Ascending aorta (tissue), 2 donors: ENCODE measurements at regions not wholly inside any gene's neighbourhood (a gene's known extent, or its start where the extent isn't known, plus 50 kb on each side); places are given as distances from the start of the nearest gene placed in this dataset.
"Not testable (repeated sequence)": the region's sequence is repeated elsewhere in the genome, so short reads cannot be mapped to it uniquely, and the experiment has no call there.

Source experiments
- DNase-seq, 2 donors: peaks; one replicate each; pipeline ENCODE4 v3.0.0-alpha.2; 2019; ENCODE audit warnings: low spot score in 2 of 2
- H3K27ac ChIP-seq, 2 donors: fragments of 200-600 bp; sonication (generic); one replicate each; pipeline ENCODE4 v1.5.1; 2016 to 2017; ENCODE audit warnings: mild to moderate bottlenecking in 1 of 2
- H3K27me3 ChIP-seq: fragments of 200-600 bp; sonication (generic); one replicate; pipeline ENCODE4 v1.5.1; 2017
- H3K36me3 ChIP-seq, 2 donors: fragments of 200-600 bp; sonication (generic); one replicate each; pipeline ENCODE4 v1.5.1; 2016
- H3K4me1 ChIP-seq, 2 donors: fragments of 200-600 bp; sonication (generic); one replicate each; pipeline ENCODE4 v1.5.1; 2016 to 2017; ENCODE audit warnings: mild to moderate bottlenecking in 1 of 2
- H3K4me3 ChIP-seq, 2 donors: fragments of 200-600 bp; sonication (generic); one replicate each; pipeline ENCODE4 v1.5.1; 2016 to 2017; ENCODE audit warnings: mild to moderate bottlenecking in 1 of 2
- H3K9me3 ChIP-seq, 2 donors: fragments of 200-600 bp; sonication (generic); one replicate each; pipeline ENCODE4 v1.5.1; 2016
- intact Hi-C: fragments of 100-400 bp; cut with DNase I; formaldehyde crosslinking; loops from one replicate; pipeline ENCODE4 v1.15.1; 2023
- TF ChIP-seq, protein P1 (sequence below), 3 experiments: fragments of 200-600 bp in 2 of 3; fragments of 450-650 bp in 1 of 3; sonication (generic) in 2 of 3; IDR thresholded peaks; one replicate each; pipeline ENCODE4 v1.5.1; 2016 to 2019; ENCODE audit warnings: antibody characterized with exemption in 3 of 3, mild to moderate bottlenecking in 1 of 3, moderate library complexity in 1 of 3

DNA sequence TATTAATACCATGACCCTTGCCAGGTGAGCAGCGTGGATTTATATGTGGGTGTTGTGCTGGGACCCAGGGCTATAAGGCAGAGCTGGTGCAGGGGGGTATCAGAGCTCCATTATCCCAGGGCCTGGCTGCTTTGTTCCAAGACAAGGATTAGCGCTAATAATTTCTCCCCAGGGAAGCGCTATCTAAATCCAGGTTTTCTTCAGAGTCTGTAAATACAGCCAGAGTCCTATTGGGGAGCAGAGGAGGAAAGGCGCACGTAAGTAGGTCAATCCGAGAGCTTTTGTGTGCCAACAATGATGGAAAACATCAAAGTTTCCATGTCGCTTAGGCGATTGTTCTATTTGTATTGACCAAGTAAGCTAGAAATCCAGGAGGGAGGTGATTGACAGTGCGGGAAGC lies 1009.7 kb downstream of the VRK1 start:
- Histone ChIP-seq H3K4me3 (no peak overlapping the region), H3K4me1 (no peaks in the 10 kb centered on the region), H3K9me3 (no peaks in the 10 kb centered on the region), H3K36me3 (no peaks in the 10 kb centered on the region), H3K27ac (no peak overlapping the region), H3K27me3 (no peaks in the 10 kb centered on the region)
- intact Hi-C loops = no loop called here
- TF ChIP-seq, protein P1, sequence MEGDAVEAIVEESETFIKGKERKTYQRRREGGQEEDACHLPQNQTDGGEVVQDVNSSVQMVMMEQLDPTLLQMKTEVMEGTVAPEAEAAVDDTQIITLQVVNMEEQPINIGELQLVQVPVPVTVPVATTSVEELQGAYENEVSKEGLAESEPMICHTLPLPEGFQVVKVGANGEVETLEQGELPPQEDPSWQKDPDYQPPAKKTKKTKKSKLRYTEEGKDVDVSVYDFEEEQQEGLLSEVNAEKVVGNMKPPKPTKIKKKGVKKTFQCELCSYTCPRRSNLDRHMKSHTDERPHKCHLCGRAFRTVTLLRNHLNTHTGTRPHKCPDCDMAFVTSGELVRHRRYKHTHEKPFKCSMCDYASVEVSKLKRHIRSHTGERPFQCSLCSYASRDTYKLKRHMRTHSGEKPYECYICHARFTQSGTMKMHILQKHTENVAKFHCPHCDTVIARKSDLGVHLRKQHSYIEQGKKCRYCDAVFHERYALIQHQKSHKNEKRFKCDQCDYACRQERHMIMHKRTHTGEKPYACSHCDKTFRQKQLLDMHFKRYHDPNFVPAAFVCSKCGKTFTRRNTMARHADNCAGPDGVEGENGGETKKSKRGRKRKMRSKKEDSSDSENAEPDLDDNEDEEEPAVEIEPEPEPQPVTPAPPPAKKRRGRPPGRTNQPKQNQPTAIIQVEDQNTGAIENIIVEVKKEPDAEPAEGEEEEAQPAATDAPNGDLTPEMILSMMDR (IDR thresholded peaks at IDR 0.05) = no peak
- no peak for DNase-seq

DNA sequence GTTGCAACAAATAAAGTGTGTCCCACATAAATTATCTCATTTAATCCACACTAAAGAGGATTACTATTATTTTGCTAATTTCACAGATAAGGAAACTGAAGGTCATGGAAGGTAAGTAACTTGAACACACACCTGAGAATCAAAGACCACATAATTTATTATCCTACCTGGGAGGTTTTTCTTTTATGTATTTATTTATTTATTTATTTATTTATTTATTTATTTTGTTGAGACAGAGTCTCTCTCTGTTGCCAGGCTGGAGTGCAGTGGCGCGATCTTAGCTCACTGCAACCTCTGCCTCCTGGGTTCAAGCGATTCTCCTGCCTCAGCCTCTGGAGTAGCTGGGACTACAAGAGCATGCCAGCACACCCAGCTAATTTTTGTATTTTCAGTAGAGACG lies 1011.4 kb downstream of the VRK1 start:
- H3K27ac ChIP-seq, H3K9me3 ChIP-seq, H3K4me3 ChIP-seq, DNase-seq, intact Hi-C loops, H3K27me3 ChIP-seq, H3K4me1 ChIP-seq, H3K36me3 ChIP-seq: not testable (repeated sequence)

DNA sequence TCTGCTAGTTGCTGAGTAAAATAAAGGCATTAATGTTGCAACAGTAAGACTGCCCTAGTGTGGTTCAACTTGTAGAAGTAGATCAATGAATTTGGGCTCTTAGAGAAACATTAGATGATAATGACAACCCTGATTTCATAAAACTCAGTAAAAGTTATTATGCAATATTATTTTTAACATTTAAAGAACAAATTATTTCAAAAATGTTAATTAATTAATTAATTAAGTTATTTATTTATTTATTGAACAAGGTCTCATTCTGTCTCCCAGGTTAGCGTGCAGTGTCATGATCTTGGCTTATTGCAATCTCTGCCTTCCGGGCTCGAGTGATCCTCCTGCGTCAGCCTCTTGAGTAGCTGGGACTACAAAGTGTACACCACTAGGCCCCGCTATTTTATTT lies 1016.4 kb downstream of the VRK1 start:
- H3K9me3 ChIP-seq = no peaks in the 10 kb centered on the region
- no peaks in the 10 kb centered on the region for H3K27me3 ChIP-seq
- intact Hi-C loops = no loop called here
- no peak overlapping the region for H3K4me3 ChIP-seq
- no peaks in the 10 kb centered on the region for H3K36me3 ChIP-seq
- no peak overlapping the region for H3K27ac ChIP-seq
- TF ChIP-seq, protein P1 (IDR thresholded peaks at IDR 0.05) = no peak
- DNase-seq = no peak
- no peaks in the 10 kb centered on the region for H3K4me1 ChIP-seq

DNA sequence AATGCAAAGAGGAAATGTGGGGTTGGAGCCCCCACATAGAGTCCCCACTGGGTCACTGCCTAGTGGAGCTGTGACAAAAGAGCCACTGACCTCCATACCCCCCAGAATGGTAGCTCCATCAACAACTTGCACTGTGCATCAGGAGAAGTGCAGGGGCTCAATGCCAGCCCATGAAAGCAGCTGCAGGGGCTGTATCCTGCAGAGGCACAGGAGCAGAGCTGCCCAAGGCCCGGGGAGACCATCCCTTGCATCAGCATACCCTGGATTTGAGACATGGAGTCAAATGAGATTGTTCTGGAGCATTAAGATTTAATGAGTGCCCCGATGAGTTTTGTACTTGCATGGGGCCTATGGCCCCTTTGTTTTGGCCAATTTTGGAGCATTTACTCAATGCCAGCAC lies 1023.6 kb downstream of the VRK1 start:
- intact Hi-C loops = no loop called here
- Histone ChIP-seq H3K4me1 (no peaks in the 10 kb centered on the region), H3K36me3 (no peaks in the 10 kb centered on the region), H3K27me3 (no peaks in the 10 kb centered on the region), H3K9me3 (no peaks in the 10 kb centered on the region), H3K27ac (no peak overlapping the region), H3K4me3 (no peak overlapping the region)
- no peak for DNase-seq
- TF ChIP-seq, protein P1 (IDR thresholded peaks at IDR 0.05) = no peak

DNA sequence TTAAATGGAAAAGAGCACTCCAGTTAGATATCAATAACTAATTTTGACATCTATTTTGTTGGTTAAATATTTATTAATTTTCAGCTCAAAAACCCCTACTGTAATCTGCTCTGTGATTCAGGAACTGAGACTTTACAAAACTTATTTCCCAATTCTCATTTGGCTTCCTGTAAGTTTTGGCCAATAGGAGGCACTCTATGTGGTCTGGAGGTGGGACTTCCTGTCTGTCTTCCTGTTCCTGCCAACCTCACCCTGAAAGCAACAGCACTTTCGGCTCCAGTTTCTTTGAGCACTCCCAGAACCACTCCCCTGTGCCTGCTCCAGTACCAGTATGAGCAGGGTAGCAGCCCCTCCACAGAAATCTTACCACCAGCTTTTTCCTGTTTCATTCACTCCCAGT lies 1027.0 kb downstream of the VRK1 start:
- H3K36me3 ChIP-seq = no peaks in the 10 kb centered on the region
- H3K27me3 ChIP-seq = no peaks in the 10 kb centered on the region
- H3K27ac ChIP-seq = no peak overlapping the region
- no peaks in the 10 kb centered on the region for H3K9me3 ChIP-seq
- H3K4me1 ChIP-seq = no peaks in the 10 kb centered on the region
- TF ChIP-seq, protein P1 (IDR thresholded peaks at IDR 0.05) = no peak
- no peak overlapping the region for H3K4me3 ChIP-seq
- no peak for DNase-seq
- intact Hi-C loops = no loop called here

DNA sequence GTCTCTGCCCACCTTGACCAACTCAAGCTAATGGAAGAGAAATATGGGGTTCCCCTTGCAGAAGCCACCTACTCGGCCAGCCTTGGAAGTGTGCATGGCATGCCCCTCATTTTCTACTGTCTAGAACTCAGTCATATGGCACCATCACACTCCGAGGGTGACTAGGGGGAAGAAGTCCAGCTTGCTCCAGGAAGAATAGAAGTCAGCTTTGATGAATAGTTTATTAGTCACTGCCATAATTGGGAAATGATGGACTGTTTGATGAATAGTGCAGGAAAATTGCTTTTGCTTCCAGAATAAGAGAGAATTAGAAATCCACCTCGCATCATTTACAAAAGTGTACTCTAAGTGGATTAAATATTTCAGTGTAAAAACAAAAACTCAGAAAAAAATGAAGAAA lies 1030.6 kb downstream of the VRK1 start:
- no peaks in the 10 kb centered on the region for H3K36me3 ChIP-seq
- intact Hi-C loops = no loop called here
- no peak for DNase-seq
- no peak overlapping the region for H3K4me3 ChIP-seq
- H3K9me3 ChIP-seq = no peaks in the 10 kb centered on the region
- H3K27ac ChIP-seq = no peak overlapping the region
- H3K4me1 ChIP-seq = no peaks in the 10 kb centered on the region
- no peaks in the 10 kb centered on the region for H3K27me3 ChIP-seq
- TF ChIP-seq, protein P1 (IDR thresholded peaks at IDR 0.05) = no peak
